HG03439 (cell line): ENCODE measurements at regions not wholly inside any gene's neighbourhood (a gene's known extent, or its start where the extent isn't known, plus 50 kb on each side); places are given as distances from the start of the nearest gene placed in this dataset.
"Not testable (repeated sequence)": the region's sequence is repeated elsewhere in the genome, so short reads cannot be mapped to it uniquely, and the experiment has no call there.

ENCODE experiments used
- ATAC-seq: cut with Tn5 transposase; IDR thresholded peaks from one replicate; pipeline ENCODE4 v1.9.1; 2021; ENCODE audit warnings: mild to moderate bottlenecking, moderate library complexity; ENCODE audit not compliant: unreplicated experiment

- ATAC-seq, result no peak
Observed at GRCh38 chr9:81371824-81372223, 317.5 kb downstream of the TLE1 start.

DNA sequence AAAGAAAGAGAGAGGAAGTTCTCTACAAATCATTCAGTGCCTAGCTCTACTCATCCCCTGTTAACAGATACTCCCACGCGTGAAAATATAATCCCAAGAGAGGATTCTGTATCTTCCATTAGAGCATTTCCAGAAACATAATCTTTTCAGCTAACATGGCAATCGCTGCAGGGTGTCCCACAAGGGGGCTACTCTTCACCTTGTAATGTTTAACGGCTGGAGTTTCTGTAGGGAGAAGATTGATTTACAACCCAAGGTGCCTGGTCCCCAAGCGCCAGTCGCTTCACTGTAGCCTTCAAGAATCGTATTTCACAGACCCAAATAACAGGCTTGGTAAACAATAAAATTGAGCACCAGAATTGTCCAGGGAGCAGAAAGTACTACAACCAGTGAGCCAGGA is 318.7 kb downstream of the TLE1 start:
- no peak for ATAC-seq

DNA sequence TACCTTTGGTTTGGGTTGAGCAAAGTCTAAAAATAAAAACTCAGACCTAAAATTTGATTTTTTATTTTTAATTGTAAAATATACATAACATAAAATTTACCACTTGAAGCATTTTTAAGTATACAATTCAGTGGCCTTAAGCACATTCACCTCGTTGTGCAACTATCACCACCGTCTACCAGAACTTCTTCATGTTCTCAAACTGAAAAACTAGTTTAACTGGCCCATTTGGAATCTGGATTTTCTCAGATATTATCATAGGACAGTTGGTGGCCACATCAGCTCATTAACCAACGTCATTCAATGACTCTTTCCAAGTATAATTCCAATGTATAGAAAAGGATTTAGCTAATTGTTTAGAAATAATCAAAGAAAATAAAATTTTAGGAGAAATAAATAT is 319.3 kb downstream of the TLE1 start:
- no peak for ATAC-seq

DNA sequence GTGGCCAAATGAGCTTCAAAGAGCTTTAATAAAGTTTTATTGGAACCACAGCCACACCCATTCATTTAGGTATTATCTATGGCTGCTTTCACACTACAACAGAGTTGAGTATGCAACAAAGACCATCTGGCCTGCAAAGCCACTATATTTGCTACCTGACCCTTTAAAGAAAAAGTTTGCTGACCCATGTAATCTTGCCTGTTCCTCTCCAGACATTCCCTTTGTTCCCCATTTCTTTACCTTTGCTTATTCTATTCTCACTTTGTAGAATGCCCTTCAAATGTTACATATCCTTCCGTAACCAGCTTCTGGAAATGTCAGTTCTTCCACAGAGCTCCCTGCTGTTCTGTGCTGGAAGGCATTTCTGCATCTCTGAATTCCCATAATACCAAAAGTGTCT is 320.2 kb downstream of the TLE1 start:
- no peak for ATAC-seq

- no peak for ATAC-seq
Observed at GRCh38 chr9:81363916-81364480, 325.3 kb downstream of the TLE1 start.

- ATAC-seq, result no peak
Observed at GRCh38 chr9:81361296-81361695, 328.1 kb downstream of the TLE1 start.

DNA sequence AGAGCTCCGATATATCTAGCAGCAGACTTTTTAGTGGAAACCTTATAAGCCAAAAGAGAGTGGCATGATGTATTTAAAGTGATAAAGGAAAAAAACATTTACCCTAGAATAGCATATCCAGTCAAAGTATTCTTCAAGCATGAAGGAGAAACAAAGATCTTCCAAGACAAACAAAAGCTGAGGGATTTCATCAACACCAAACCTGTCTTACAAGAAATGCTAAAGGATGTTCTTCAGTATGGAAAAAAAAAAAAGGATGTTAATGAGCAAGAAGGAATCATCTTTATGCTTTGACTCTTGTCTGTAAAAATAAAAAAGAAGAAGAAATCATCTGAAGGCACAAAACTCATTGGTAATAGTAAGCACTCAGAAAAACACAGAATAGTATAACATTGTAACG is 338.2 kb downstream of the TLE1 start:
- ATAC-seq, result no peak

DNA sequence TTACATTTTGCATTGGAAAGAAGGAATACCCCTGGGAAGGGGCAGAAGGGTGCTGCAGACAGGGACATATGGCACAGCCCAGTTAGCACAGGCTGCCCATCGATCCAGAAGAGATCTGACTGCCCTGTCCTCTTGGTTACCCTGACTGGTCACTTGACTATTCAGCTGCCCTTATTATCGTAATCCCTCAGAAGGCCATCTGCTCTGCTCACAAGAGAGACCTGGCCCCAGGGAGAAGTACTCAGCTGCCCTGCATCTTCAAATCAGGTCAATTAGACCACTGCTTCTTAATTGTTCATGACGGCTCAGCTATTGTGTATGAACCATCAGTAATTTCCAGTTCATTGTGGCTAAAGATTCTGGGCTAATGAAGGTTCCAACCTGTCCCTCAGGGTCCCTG is 345.0 kb downstream of the TLE1 start:
- ATAC-seq, result no peak

DNA sequence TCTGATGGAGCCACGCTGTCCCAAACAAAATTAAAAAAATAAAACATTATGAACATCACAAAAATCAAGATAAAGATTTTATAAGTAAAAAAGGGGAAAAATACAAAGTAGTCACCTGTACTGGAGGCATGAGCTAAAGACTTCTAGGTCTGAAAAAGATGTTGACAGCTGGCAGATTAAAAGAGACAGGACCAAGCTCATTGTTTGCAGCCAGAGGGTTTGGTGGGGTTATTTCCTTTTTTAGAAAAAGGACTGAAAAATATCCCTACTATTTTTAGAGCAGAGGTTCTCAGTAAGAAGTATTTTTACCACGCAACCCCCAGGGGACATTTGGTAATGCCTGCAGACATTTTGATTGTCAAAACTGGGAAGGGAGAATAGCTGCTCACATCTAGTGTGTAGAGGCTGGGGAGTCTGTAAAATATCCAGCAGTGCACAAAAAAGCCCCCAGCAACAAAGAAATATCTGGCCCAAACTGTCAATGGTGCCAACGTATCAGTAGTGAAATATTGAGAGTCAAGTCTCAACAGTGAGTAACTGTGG is 353.4 kb downstream of the TLE1 start:
- no peak for ATAC-seq

- ATAC-seq, result no peak
Observed at GRCh38 chr9:81321551-81321950, 367.8 kb downstream of the TLE1 start.

DNA sequence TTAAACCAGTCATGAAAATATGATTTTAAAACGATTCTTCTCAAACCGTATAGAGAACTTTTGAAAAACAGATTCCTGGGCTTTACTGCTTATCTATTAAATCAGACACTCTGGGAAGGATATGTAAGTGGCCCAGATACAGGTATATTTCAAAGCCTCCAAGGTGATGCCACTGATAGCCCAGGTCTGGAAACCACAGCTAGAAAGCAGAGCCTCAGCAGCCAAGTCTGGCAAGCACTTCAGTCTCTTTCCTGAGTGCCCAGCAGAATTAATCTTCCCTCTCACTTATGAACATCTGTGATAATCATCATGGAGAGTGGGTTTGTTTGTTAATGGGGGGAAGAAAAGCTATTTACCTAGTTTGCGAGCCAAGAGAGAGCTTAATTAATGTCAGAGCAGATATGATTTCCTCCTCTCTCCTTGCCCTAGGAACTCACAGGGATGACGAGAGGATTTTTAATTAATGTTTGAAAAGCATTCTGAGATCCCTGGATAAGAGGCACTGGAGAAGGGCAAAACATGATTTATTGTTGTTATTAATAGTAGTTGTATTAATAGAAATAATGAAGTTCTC is 368.4 kb downstream of the TLE1 start:
- ATAC-seq, result no peak

GRCh38 chr9:81318571-81318970 is 370.8 kb downstream of the TLE1 start:
- ATAC-seq, result no peak

- no peak for ATAC-seq
Observed at GRCh38 chr9:81317939-81318338, 371.4 kb downstream of the TLE1 start.

- ATAC-seq, result no peak
Observed at GRCh38 chr9:81317223-81317622, 372.1 kb downstream of the TLE1 start.

- no peak for ATAC-seq
Observed at GRCh38 chr9:81314490-81314889, 374.9 kb downstream of the TLE1 start.

GRCh38 chr9:81313877-81314276 is 375.5 kb downstream of the TLE1 start:
- no peak for ATAC-seq

DNA sequence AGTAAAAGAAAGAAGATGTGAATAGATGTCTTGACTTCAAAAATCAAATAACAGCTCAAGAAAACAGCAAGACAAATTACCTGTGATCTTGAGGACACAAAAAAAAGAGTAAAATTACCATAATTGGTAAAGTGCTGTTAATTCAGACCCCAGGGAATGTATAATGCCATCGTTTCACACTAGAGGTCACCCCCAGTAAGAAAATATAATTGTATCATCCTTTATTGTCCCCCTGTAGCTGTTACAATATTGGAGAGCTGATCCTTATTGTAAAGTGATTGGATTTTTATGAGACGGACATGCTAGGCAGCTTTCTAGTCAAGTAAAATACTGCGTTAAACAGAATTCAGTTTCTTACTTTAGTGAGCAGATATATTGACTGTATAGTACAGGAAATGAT is 377.0 kb downstream of the TLE1 start:
- no peak for ATAC-seq

GRCh38 chr9:81308404-81308803 is 380.9 kb downstream of the TLE1 start:
- no peak for ATAC-seq

GRCh38 chr9:81307791-81308190 is 381.6 kb downstream of the TLE1 start:
- ATAC-seq, result not testable (repeated sequence)

DNA sequence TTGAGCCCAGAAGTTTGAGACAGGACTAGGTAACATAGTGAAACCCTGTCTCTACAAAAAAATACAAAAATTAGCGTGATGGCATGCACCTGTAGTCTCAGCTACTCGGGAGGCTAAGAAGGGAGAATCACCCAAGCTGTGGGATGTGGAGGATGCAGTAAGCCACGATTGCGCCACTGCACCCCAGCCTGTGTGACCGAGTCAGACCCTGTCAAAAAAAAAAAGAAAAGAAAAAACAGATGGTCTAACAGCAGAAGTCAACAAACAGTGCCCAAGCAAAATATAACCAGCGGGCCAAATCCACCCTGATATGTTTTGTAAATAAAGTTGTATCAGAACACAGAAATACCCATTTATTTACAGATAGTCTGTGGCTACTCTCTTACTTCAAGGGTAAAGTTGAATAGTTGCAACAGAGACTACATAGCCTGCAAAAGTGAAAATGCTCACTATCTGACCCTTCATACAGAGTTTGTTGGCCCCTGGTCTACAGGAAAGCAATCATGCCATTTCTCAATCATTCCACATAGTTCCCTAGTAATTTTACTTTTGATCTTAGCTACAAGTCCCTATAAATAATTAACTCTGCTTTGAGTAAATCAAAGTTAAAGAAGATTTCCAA is 383.7 kb downstream of the TLE1 start:
- no peak for ATAC-seq

GRCh38 chr9:81303658-81304057 is 385.7 kb downstream of the TLE1 start:
- ATAC-seq, result no peak

- no peak for ATAC-seq
Observed at GRCh38 chr9:81293651-81294050, 395.7 kb downstream of the TLE1 start.
